NCI-H2196 (cell line): ENCODE measurements at regions not wholly inside any gene's neighbourhood (a gene's known extent, or its start where the extent isn't known, plus 50 kb on each side); places are given as distances from the start of the nearest gene placed in this dataset.
A peak's percentile ranks its signal among the peaks of the same experiment; 100 is the strongest.

Experiments
- DNase-seq: peaks from one replicate; lab custom pipeline; 2025; ENCODE audit not compliant: unreplicated experiment; lab: John Stamatoyannopoulos, UW

DNA sequence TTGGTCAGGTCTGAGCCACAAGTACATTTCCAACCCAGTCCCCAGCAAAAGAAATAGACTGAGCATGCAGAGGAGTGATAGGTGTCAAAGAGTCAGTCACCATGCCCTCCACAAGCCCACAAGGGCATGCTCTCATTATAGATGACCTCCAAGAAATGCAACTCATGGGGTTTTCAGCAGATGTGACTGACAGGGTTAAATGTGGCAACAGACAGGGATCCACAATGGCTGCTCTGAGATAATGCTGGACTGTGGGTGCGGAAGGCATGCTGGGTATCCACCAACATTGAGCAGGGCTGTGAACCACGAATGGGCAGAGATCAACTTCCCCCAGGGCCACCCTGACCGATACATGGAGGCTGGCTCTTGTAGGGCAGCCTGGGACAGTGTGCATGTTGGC, 115.8 kb downstream of the BCOR start:
- DNase-seq, result no peak

DNA sequence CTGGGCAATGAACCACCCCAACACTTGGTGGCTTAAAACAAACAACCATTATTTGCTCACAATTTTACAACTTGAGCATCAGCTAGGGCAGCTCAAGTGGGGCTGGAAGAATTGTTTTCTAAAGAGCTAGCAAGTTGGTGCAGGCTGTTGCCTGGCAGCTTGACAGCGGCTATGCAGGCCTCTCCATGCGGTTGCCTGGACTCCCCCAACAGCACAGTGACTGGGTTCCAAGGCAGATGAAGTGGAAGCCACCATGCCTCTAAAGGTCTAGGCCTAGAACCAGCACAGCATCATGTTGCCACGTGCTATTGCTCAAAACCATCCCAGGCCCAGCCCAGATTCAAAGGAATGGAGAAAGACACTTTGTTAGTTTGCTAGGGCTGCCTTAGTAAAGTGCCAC, 114.8 kb downstream of the BCOR start:
- DNase-seq, result peak; percentile 51

DNA sequence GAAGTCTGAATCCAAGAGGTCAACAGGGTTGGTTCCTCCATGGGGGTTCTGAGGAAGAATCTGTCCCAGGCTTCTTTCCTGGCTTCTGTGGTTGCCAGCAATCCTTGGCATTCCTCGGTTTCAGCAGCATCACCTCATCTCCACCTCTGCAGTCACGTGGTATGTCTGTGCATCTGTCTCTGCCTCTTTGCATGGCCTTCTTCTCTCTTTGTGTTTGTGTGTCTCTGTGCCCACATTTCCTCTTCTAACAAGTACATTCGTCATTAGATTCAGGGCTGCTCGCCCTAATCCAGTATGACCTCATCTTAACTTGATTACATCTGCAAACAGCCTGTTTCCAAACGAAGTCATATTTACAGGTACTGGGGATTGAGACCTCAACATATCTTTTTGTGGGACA, 114.0 kb downstream of the BCOR start:
- DNase-seq, result no peak

DNA sequence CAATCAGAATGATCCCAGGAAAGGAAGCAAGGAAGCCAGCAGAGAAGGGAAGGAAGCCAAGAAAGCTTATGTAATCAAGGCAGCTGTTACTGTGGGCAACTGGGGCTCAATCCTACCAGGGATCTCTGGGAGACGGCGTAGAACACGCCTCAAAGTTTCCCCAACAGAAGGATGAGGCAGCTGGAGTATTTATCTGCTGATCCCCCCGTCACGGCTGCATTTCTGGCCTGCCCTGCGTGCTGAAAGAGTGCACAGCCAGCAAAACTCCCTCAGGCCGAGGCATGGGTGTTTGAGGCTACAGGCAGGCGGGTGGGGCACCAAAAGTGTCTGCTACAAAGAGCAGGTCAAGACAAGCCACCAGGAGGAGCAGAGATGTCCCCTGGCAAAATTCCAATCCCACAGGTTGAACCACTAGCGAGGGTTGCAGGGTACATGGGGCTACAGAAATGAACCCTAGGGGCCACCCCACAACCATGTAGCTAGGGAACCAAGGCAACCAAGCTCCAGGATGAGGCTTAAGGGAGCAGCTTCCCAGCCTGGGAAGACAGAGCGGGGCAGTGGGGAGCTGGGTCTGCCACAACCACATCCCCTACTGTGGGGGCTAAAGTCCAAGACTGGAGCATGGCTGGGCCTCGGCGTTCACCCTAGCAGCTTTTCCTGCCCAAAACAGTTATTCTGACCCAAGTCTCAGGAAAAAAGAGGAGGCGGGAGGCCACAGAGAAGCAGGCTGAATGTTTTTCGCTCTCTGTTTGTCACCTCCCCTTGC, 113.4 kb downstream of the BCOR start:
- no peak for DNase-seq

GRCh38 chrX:39985071-39985470, 112.7 kb downstream of the BCOR start:
- DNase-seq, result no peak

GRCh38 chrX:39985551-39985950, 112.2 kb downstream of the BCOR start:
- no peak for DNase-seq

- DNase-seq, result no peak
Observed at GRCh38 chrX:39988496-39988895, 109.3 kb downstream of the BCOR start.

- no peak for DNase-seq
Observed at GRCh38 chrX:39990388-39990787, 107.4 kb downstream of the BCOR start.

DNA sequence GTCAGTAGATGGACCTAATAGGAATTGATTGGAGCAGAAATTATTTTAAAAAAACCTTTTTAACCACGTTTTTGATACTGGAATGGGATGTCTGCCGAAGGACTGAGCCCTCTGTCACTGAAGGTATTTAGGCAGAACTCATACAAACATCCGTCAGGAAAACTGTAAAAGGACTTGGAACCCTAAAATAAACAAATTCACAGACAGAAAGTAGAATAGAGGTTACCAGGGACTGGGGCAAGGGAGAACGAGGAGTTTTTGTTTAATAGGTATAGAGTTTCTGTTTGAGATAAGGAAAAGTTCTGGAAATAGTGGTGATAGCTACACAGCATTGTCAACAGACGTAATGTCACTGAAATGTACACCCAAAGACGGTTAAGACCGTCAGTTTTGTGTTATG, 105.5 kb downstream of the BCOR start:
- DNase-seq, result no peak

DNA sequence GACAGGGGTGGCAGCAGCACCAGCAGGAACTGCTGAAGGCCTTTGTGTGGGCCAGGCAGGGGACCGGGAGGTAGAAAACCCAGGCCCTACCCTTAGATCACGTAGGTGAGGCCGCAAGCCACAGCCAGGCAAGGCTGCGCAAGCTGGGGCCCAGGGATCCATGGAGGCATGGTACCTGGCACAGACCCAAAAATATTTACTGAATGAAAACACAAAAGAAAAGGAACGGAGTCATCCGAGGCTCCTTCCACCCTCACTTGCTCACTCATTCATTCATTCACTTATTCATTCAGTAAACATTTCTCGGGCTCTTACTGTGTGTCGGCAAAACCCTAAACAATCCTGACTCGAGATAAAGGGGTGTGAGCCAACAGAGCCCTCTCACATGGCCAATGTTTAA, 102.3 kb downstream of the BCOR start:
- DNase-seq, result no peak

DNA sequence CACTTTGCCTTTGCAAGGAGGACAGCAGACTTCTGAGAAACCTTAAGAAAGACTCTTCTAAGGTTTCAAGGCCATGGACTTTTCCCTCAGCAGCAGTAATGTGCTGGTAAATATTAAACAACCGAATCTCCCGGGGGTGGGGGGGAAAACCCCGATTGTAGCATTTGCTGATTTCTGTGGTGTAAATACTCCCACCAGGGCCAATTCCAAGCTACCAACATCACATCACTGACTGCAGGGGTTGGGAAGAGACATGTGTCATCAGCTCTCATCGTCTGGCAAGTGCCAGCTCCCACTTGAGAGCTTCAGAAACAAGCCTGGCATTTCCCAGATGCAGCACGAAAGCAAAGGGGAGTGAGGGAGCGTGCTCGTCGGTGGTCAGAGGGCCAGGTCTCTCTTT, 101.2 kb downstream of the BCOR start:
- DNase-seq, result no peak

DNA sequence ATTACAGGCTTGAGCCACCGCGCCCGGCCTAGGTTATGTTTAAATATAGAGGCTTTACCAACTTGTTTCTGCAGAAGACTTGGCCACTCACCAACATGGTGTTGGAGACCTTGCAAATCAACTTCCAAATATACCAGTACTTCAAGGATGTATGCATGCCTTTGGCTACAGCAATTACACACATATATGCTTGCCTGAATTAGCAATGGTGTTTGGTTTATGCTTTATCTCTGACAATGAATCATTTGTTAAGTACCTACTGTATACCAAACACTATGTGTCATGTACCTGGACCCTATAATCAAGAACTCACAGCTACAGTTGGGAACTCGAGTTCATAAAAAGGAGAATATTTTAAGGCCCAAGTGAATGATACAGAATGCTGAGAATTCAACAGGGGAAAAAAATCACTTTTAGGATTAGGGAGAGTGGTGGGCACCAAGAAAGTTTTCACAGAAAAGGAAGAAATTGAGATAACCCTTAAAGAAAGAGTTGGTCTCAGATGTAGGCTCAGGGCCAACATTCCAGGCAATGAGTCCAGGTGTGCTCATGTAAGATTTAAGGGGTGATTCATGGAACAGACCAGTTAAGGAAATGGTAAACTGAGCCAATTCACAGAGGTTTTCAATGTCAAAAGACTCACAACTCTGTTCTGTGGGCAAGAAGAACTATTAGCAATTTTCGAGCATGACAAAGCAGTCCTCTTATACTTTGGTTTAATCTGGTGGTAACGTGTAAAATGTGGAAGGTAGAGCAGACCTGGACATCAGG, 98.9 kb downstream of the BCOR start:
- no peak for DNase-seq
